Stimulated activated CD4-positive, alpha-beta T cell treated with anti-CD3 and anti-CD28 coated beads, Interleukin-15, amount 100 ng/mL, for 1 hour (primary cell): ENCODE measurements at regions not wholly inside any gene's neighbourhood (a gene's known extent, or its start where the extent isn't known, plus 50 kb on each side); places are given as distances from the start of the nearest gene placed in this dataset.

Source experiments
- DNase-seq, 2 donors: peaks; one replicate each; pipeline ENCODE4 v3.0.0-alpha.2; 2020; ENCODE audit warnings: low read depth in 1 of 2, low spot score in 1 of 2

DNA sequence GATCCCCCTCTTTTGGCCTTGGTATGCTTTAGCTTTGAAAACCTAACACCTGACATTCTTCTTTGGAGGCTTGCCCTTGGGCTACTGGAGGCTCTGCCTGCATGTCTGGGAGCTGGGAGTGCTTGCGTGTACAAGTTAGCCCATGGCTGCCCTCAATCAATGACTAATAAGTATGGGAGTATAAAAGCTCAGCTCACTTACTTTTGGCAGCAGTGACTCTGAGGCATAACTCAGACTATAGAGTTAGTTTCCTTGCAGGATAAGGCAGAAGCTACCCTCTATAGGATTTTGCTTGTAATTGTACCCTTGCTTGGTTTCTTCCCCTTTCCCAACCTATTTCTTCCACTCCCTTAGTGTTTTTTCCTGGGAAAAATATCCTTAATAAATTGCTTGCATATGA is 247.9 kb downstream of the PPP1R2C start:
- DNase-seq = no peak

DNA sequence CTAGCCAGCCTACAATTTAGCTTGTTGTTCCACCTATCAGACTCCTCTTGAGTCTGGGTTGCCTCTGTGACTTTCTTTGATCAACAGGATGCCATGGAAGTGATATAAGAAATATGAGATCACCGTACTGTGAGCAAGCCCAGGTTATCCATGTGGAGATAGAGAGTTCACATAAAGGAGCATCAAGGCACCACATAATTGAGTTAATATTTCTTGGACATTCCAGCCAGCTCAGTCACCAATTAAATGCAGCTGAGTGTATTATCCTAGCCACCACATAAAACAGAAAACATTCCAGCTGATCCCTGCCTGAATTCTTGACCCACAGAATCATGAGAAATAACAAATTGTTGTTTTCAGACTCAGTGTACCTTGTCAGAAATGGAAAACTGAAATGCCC is 253.6 kb downstream of the PPP1R2C start:
- no peak for DNase-seq

- DNase-seq = no peak
Observed at GRCh38 chrX:42519666-42520231, 258.2 kb downstream of the PPP1R2C start.

GRCh38 chrX:42515939-42516338 is 262.0 kb downstream of the PPP1R2C start:
- DNase-seq = no peak

DNA sequence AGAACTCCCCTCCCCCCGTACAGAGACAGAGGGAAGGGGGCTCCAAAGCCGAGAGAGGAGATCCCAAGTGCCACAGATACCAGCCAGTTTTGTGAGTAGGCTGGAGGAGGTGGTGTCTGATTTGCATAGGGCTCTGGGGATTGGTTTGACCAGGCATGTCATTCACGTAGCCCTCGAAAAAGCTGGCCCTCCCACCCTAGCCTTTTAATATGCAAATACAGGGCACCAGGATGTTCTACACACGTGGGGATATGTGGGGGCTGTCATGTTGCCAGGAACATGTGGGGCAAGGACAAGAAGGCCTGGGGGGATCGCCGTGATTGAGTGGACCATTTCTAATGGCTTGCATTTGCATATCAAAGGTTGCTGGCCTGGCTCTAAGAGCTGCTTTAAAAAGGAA is 272.9 kb downstream of the PPP1R2C start:
- no peak for DNase-seq

GRCh38 chrX:42499620-42500019 is 278.3 kb downstream of the PPP1R2C start:
- no peak for DNase-seq

GRCh38 chrX:42497356-42497755 is 280.6 kb downstream of the PPP1R2C start:
- DNase-seq = no peak

DNA sequence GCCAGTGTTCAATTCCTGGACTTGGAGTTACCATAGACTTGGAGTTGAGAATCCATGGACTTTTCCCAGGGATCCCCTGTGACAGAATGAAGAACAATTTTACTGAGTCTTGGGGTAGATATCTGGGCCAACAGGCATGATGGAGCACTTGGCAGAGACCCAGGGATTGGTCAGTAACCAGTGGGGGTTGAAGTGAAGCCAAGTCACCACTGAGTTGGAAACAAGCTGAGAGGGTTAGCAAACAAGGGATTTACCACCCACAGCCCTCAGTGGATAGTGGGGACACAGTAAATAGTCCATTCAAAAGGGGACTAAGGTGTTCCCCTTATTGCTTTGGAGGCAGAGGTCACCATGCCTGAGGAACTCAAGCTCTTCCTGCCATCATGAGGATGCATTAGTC is 281.7 kb downstream of the PPP1R2C start:
- DNase-seq = no peak

GRCh38 chrX:42495139-42495538 is 282.8 kb downstream of the PPP1R2C start:
- DNase-seq = no peak

DNA sequence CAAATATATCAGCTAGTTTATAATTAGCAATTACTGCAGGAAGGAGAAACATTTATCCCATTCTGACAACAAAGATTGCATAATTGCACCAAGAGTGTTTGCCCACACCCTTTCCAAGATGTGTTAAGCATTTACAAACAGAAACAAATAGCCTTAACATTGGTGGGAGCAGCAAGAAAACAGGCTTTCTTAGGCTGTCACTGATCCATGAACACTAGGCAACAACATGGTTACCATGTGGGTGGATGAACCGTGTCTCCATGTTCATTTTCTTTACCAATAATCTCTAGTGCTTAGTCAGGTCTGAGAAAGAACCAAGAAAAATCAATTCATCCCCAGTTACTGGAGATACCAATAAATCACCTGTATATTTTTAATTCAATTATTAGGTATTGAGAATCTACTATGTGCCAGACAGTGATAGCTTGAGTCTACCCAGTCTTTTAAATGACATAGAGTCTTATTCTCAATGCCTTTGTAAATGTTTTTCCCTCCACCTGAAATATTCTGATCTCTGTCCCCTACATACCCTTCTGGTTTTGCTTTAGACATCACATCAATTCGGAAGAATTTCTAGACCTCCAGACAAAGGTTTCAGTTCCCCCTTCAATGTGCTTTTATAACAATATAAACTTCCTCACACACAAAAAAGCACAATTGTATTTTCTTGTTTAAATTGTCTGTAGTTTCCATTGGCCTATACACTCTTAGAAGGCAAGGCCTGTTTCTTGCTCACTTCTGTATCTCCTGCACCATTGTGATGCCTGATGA is 286.6 kb downstream of the PPP1R2C start:
- no peak for DNase-seq

DNA sequence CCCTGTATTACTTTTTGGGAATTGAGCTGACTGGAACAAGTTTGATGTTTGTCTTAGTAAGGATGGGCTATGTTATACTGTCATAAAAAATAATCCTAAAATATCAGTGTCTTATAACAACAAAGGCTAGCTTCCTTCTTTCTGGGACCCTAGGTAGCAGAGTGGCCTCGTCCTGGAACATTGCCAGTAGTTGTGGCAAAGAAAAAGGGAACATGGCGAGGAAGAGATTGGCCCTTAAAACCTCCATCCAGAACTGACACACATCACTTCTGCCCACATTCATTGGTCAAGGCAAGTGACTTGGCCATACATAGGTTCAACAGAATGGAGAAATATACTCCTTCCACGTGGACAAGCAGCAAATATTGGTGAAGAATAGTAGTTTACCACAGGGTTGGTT is 287.9 kb downstream of the PPP1R2C start:
- DNase-seq = no peak

- no peak for DNase-seq
Observed at GRCh38 chrX:42485601-42486000, 292.4 kb downstream of the PPP1R2C start.

DNA sequence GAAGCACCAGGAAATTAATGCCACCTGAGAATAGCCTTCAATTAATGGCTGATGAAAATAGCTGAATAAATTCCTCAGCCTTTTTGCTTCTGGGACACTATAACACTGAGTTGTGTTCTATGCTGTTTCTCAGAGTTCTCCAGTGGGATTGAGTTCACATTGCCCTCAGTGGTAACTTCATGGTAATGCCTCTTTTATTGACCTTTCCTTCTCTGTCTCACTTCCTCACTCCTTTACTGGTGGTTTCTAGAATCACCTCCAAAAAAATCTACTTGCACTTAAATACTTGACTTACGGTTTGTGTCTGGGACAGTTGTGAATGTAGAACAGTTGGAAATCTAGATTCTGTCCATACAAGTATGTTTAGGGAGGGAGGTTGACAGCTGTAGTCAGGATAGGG is 293.7 kb downstream of the PPP1R2C start:
- no peak for DNase-seq

DNA sequence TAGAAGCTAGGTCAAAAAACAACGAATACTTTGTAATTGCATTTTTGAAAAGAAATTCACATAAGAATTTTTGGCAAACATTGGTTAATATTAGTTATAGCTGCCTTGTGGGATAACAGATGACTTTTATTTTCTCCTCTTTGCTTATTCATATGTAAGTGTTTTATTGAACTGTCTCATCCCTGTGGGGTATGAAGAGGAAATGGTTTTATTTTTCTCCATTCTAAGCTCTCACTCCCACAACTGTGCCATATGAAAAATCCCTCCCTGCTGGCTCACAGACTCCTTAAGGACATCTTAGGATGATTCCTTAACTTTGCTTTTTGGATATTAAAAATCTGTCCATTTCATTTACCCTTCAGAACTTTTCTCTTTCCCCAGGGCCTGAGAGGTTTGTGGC is 300.6 kb downstream of the PPP1R2C start:
- no peak for DNase-seq

DNA sequence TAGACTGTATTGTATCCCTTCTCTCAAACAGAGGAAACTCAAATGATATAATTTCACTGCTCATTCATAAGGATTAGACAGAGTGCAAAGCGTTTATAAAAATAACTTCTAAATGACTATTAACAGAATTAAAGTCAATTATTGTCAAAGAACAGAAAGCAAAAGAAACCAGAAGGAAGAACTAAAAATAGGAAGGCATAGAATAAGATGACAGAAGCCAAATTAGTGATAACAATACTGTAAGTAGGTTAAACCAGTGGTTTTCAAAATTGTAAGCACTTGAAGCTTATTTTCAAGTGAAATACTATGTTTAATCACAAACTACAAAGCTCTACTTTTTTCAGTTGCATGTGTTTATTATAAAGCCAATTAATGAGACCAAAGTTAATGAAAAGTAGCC is 305.2 kb downstream of the PPP1R2C start:
- DNase-seq = no peak

GRCh38 chrX:42466332-42467046 is 311.5 kb downstream of the PPP1R2C start:
- DNase-seq = no peak

- DNase-seq = no peak
Observed at GRCh38 chrX:42465821-42466220, 312.1 kb downstream of the PPP1R2C start.

GRCh38 chrX:42463706-42464490 is 314.1 kb downstream of the PPP1R2C start:
- no peak for DNase-seq

- no peak for DNase-seq
Observed at GRCh38 chrX:42462917-42463316, 315.0 kb downstream of the PPP1R2C start.

GRCh38 chrX:42460706-42461105 is 317.3 kb downstream of the PPP1R2C start:
- DNase-seq = no peak

- no peak for DNase-seq
Observed at GRCh38 chrX:42459735-42460134, 318.2 kb downstream of the PPP1R2C start.
